HG02623 (cell line): ENCODE measurements at regions not wholly inside any gene's neighbourhood (a gene's known extent, or its start where the extent isn't known, plus 50 kb on each side); places are given as distances from the start of the nearest gene placed in this dataset.

ENCODE experiments used
- ATAC-seq: cut with Tn5 transposase; IDR thresholded peaks from one replicate; pipeline ENCODE4 v1.9.1; 2021; ENCODE audit warnings: moderate library complexity; ENCODE audit not compliant: unreplicated experiment

GRCh38 chr4:124483048-124483906, 229.3 kb downstream of the ANKRD50 start:
- no peak for ATAC-seq

- no peak for ATAC-seq
These were observed 228.5 kb downstream of the ANKRD50 start for GRCh38 chr4:124484008-124484407.

GRCh38 chr4:124484940-124485339, 227.6 kb downstream of the ANKRD50 start:
- ATAC-seq: no peak

- ATAC-seq: no peak
These were observed 226.1 kb downstream of the ANKRD50 start for GRCh38 chr4:124486423-124486822.

- no peak for ATAC-seq
These were observed 224.9 kb downstream of the ANKRD50 start for GRCh38 chr4:124487651-124488050.

- ATAC-seq: no peak
These were observed 221.0 kb downstream of the ANKRD50 start for GRCh38 chr4:124491361-124492145.

- no peak for ATAC-seq
These were observed 213.3 kb downstream of the ANKRD50 start for GRCh38 chr4:124499261-124499660.

- ATAC-seq: no peak
These were observed 211.0 kb downstream of the ANKRD50 start for GRCh38 chr4:124501576-124501975.

GRCh38 chr4:124504431-124504830, 208.1 kb downstream of the ANKRD50 start:
- ATAC-seq: no peak

- no peak for ATAC-seq
These were observed 207.3 kb downstream of the ANKRD50 start for GRCh38 chr4:124505211-124505610.

GRCh38 chr4:124509151-124509550, 203.4 kb downstream of the ANKRD50 start:
- ATAC-seq: no peak

GRCh38 chr4:124514588-124514987, 197.9 kb downstream of the ANKRD50 start:
- no peak for ATAC-seq

GRCh38 chr4:124515591-124515990, 196.9 kb downstream of the ANKRD50 start:
- ATAC-seq: no peak

- ATAC-seq: no peak
These were observed 193.3 kb downstream of the ANKRD50 start for GRCh38 chr4:124519196-124519595.

- no peak for ATAC-seq
These were observed 188.7 kb downstream of the ANKRD50 start for GRCh38 chr4:124523816-124524215.

- no peak for ATAC-seq
These were observed 187.0 kb downstream of the ANKRD50 start for GRCh38 chr4:124525524-124525923.

GRCh38 chr4:124526331-124526730, 186.2 kb downstream of the ANKRD50 start:
- no peak for ATAC-seq

GRCh38 chr4:124526769-124527168, 185.8 kb downstream of the ANKRD50 start:
- ATAC-seq: no peak

- ATAC-seq: no peak
These were observed 185.2 kb downstream of the ANKRD50 start for GRCh38 chr4:124527364-124527763.

- ATAC-seq: no peak
These were observed 183.4 kb downstream of the ANKRD50 start for GRCh38 chr4:124529131-124529530.

GRCh38 chr4:124530464-124531077, 182.0 kb downstream of the ANKRD50 start:
- no peak for ATAC-seq

GRCh38 chr4:124534131-124534530, 178.4 kb downstream of the ANKRD50 start:
- ATAC-seq: no peak
